DOHH2 (cell line): ENCODE measurements at regions not wholly inside any gene's neighbourhood (a gene's known extent, or its start where the extent isn't known, plus 50 kb on each side); places are given as distances from the start of the nearest gene placed in this dataset.

Source experiments
- H3F3A ChIP-seq: fragments of 200-600 bp; sonication (generic), shearing (Covaris generic); 2 replicates; pipeline ENCODE4 v1.6.0; 2016; ENCODE audit warnings: antibody characterized with exemption, mild to moderate bottlenecking; ENCODE audit not compliant: control insufficient read depth, insufficient read depth
- H3K27ac ChIP-seq: fragments of 200-600 bp; sonication (generic); 2 replicates; pipeline ENCODE4 v1.5.1; 2014; ENCODE audit warnings: low read depth, mild to moderate bottlenecking, low read length, moderate library complexity
- H3K27me3 ChIP-seq: fragments of 200-600 bp; sonication (generic); 2 replicates; pipeline ENCODE4 v1.6.1; 2014; ENCODE audit warnings: mild to moderate bottlenecking, low read length, mixed read lengths; ENCODE audit not compliant: control insufficient read depth
- H3K36me3 ChIP-seq: fragments of 200-600 bp; sonication (generic); 2 replicates; pipeline ENCODE4 v1.6.1; 2014; ENCODE audit warnings: mild to moderate bottlenecking, low read length, moderate library complexity, mixed read lengths; ENCODE audit not compliant: control insufficient read depth
- H3K4me1 ChIP-seq: fragments of 200-600 bp; sonication (generic); 2 replicates; pipeline ENCODE4 v1.6.1; 2014; ENCODE audit warnings: mild to moderate bottlenecking, low read length, mixed read lengths; ENCODE audit not compliant: control insufficient read depth
- H3K4me2 ChIP-seq: fragments of 200-600 bp; sonication (generic); 2 replicates; pipeline ENCODE4 v1.6.0; 2014; ENCODE audit warnings: mild to moderate bottlenecking, low read length, moderate library complexity
- H3K4me3 ChIP-seq: fragments of 200-600 bp; sonication (generic); 2 replicates; pipeline ENCODE4 v1.5.1; 2014; ENCODE audit warnings: mild to moderate bottlenecking, low read length, mixed read lengths
- H3K79me2 ChIP-seq: fragments of 200-600 bp; sonication (generic); 2 replicates; pipeline ENCODE4 v1.6.1; 2014; ENCODE audit warnings: mild to moderate bottlenecking, low read length, mixed read lengths; ENCODE audit not compliant: control insufficient read depth
- H3K9me2 ChIP-seq: fragments of 200-600 bp; sonication (generic); replicated peaks from 2 replicates; pipeline ENCODE4 v1.6.1; 2014; ENCODE audit warnings: mild to moderate bottlenecking, low read length, mixed read lengths; ENCODE audit not compliant: control insufficient read depth
- H3K9me3 ChIP-seq: fragments of 200-600 bp; sonication (generic); 2 replicates; pipeline ENCODE4 v1.6.1; 2014; ENCODE audit warnings: antibody characterized with exemption, low read length, mixed read lengths; ENCODE audit not compliant: control insufficient read depth, insufficient read depth
- H4K20me1 ChIP-seq: fragments of 200-600 bp; sonication (generic); 2 replicates; pipeline ENCODE4 v1.6.0; 2014; ENCODE audit warnings: low read depth, mild to moderate bottlenecking, antibody characterized with exemption, low read length, moderate library complexity; ENCODE audit not compliant: control insufficient read depth, insufficient read depth
- EZH2phosphoT487 ChIP-seq: fragments of 200-600 bp; sonication (generic); IDR thresholded peaks from 2 replicates; pipeline ENCODE4 v1.6.1; 2017; ENCODE audit warnings: borderline replicate concordance, mild to moderate bottlenecking, antibody characterized with exemption, low read length, moderate library complexity, mixed read lengths
- TF ChIP-seq, protein P1 (sequence below): fragments of 200-600 bp; sonication (generic); IDR thresholded peaks from one replicate; pipeline ENCODE4 v1.5.1; 2014; ENCODE audit warnings: antibody characterized with exemption, mild to moderate bottlenecking, low read depth, low read length; ENCODE audit not compliant: poor library complexity, severe bottlenecking

DNA sequence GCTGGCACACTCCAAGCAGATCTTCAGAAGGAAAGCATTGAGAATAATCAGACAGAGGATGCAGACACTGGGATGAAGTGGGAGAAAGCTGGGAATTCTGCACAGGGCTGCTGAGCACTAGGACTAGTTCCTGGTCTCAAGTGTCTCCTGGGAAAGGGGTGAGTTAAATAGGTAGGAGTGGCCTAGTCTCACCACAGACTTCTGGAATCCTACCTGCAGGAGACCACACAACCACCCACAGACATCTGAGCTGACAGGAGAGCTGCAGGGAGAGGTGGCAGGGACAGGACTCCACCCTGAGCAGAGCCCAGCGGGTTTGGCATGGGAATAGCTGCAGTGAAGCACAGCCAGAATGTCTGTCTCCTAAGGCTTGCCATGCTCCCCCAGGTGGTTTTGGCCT is 95.1 kb upstream of the GALNTL6 start:
- Histone ChIP-seq H3K79me2 (no peaks in the 10 kb centered on the region), H3K27ac (no peak overlapping the region), H3K4me2 (no peak overlapping the region), H3K9me3 (peaks cover 14% of the 10 kb centered on the region), H3F3A (no peaks in the 10 kb centered on the region), H3K4me3 (no peak overlapping the region), H3K27me3 (no peaks in the 10 kb centered on the region), H3K9me2 (no peaks in the 10 kb centered on the region), H4K20me1 (no peaks in the 10 kb centered on the region), H3K36me3 (no peaks in the 10 kb centered on the region), H3K4me1 (no peaks in the 10 kb centered on the region)
- TF ChIP-seq EZH2phosphoT487: no peak
- TF ChIP-seq, protein P1, sequence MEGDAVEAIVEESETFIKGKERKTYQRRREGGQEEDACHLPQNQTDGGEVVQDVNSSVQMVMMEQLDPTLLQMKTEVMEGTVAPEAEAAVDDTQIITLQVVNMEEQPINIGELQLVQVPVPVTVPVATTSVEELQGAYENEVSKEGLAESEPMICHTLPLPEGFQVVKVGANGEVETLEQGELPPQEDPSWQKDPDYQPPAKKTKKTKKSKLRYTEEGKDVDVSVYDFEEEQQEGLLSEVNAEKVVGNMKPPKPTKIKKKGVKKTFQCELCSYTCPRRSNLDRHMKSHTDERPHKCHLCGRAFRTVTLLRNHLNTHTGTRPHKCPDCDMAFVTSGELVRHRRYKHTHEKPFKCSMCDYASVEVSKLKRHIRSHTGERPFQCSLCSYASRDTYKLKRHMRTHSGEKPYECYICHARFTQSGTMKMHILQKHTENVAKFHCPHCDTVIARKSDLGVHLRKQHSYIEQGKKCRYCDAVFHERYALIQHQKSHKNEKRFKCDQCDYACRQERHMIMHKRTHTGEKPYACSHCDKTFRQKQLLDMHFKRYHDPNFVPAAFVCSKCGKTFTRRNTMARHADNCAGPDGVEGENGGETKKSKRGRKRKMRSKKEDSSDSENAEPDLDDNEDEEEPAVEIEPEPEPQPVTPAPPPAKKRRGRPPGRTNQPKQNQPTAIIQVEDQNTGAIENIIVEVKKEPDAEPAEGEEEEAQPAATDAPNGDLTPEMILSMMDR: no peak

DNA sequence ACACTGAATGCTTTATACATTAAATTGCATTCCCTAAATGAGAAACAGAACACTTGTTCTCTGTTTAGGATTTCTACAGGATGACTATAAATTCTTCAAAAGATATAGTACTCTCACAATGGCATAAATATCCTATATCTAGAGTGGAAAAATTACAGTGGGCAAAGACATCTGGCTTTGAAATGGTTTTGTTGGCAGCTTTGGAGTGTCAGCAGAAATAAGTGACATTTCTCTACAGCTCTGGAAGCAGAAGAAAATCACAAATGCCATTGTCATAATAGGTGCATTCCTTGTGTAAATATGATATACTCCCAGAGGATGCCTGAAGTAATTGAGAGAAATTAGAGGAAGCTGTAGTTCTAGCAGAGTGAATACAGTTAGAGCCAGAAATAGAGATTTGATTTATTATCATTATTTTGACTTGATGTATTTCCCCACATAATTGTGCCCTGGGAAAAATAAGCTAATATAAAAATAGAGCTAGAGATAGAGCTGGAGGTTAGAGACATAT is 95.9 kb upstream of the GALNTL6 start:
- H3K36me3 ChIP-seq: no peaks in the 10 kb centered on the region
- H3K4me2 ChIP-seq: no peak overlapping the region
- no peaks in the 10 kb centered on the region for H3K27me3 ChIP-seq
- no peaks in the 10 kb centered on the region for H4K20me1 ChIP-seq
- no peak for TF ChIP-seq EZH2phosphoT487
- TF ChIP-seq, protein P1: no peak
- no peaks in the 10 kb centered on the region for H3K79me2 ChIP-seq
- no peaks in the 10 kb centered on the region for H3K9me2 ChIP-seq
- H3K27ac ChIP-seq: no peak overlapping the region
- H3K4me1 ChIP-seq: no peaks in the 10 kb centered on the region
- no peaks in the 10 kb centered on the region for H3F3A ChIP-seq
- peaks cover 14% of the 10 kb centered on the region for H3K9me3 ChIP-seq
- H3K4me3 ChIP-seq: no peak overlapping the region

DNA sequence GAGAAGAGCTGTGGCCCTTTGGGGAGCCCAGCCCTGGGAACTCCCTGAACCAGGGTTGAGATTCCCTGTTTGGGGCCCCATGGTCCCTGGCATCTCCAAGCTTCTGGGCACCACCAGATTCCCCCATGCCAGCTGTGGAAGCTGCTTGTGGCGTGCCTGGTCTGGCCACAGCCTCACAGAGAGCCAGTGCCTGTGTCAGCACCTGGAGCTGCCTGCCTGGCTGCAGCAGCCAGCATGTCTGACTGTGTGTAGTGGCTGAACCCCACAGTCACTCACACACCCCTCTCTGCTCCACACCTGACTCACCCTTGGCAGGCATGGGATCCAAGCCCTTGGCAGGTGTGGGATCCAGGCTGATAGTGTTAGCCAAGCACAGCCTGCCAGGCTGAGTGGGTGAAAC is 97.2 kb upstream of the GALNTL6 start:
- Histone ChIP-seq H3K9me3 (peaks cover 14% of the 10 kb centered on the region; the same call in 1 of the 2 replicates), H3K4me3 (no peak overlapping the region), H3K36me3 (no peaks in the 10 kb centered on the region), H3K4me2 (no peak overlapping the region), H3K27ac (no peak overlapping the region), H3K4me1 (no peaks in the 10 kb centered on the region), H3K27me3 (no peaks in the 10 kb centered on the region), H4K20me1 (no peaks in the 10 kb centered on the region), H3K79me2 (no peaks in the 10 kb centered on the region), H3F3A (no peaks in the 10 kb centered on the region), H3K9me2 (no peaks in the 10 kb centered on the region)
- TF ChIP-seq, protein P1: no peak
- no peak for TF ChIP-seq EZH2phosphoT487
